BLaER1 (cell line): ENCODE measurements at regions not wholly inside any gene's neighbourhood (a gene's known extent, or its start where the extent isn't known, plus 50 kb on each side); places are given as distances from the start of the nearest gene placed in this dataset.

Source experiments
- H3K27ac ChIP-seq: shearing (Covaris generic); formaldehyde crosslinking; 2 replicates; pipeline ENCODE4 v1.8.1; 2022
- H3K27me3 ChIP-seq: shearing (Covaris generic); formaldehyde crosslinking; 2 replicates; pipeline ENCODE4 v1.8.1; 2022
- H3K36me3 ChIP-seq: shearing (Covaris generic); formaldehyde crosslinking; 2 replicates; pipeline ENCODE4 v1.8.1; 2022
- H3K4me1 ChIP-seq: shearing (Covaris generic); formaldehyde crosslinking; 2 replicates; pipeline ENCODE4 v1.8.1; 2022
- H3K4me2 ChIP-seq: shearing (Covaris generic); formaldehyde crosslinking; 2 replicates; pipeline ENCODE4 v1.8.1; 2022
- H3K4me3 ChIP-seq: shearing (Covaris generic); formaldehyde crosslinking; 2 replicates; pipeline ENCODE4 v1.8.1; 2022
- H3K9ac ChIP-seq: shearing (Covaris generic); formaldehyde crosslinking; 2 replicates; pipeline ENCODE4 v1.8.1; 2022
- H3K9me3 ChIP-seq: shearing (Covaris generic); formaldehyde crosslinking; 2 replicates; pipeline ENCODE4 v1.8.1; 2022
- H4K20me1 ChIP-seq: shearing (Covaris generic); formaldehyde crosslinking; 2 replicates; pipeline ENCODE4 v1.8.1; 2022
- Cebpa-rat ChIP-seq: shearing (Covaris generic); IDR thresholded peaks from 2 replicates; pipeline ENCODE4 v1.8.1; 2022

DNA sequence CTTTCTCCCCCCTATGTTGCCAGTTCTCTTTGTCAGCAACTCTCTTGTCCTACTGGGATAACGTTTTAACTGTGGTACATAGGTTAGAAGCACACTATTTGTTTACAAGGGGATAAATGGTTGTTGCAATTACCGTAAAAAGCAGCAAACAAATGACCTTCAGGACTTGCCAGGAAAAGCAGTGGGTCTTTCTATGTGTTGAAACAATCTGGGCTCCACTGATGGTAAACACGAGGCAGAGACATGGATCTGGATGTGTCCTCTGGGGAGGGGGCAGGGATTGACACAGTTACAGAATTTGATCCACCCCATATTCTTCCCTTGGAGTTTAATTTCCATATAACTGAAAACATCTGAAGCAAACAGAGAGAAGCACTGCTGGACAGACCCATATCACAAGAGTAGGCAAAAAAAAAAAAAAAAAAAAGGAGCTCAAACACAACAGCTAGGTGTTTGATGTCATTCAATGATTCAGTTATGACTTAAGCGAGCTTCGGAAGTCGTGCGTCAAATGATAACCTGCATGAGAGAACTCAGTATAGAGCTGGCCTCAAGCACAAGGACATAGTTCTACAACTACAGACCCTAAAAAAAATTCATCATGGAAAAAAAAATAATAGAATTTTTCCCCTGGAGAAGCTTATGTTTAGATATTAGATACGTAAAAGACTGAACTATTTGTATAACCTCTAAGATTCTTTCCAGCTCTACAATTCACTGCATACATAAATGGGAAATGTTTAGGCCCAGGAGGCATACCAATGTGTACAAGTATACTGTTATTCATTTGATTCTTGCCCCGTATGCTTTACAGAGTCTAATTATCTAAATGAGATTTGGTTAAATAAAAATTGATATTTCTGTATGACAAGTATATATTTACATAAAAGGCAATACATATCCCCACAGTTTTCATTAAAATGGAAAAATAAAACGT, 127.7 kb downstream of the ALDH8A1 start:
- peaks cover 21% of the 10 kb centered on the region for H3K9me3 ChIP-seq
- TF ChIP-seq Cebpa-rat: no peak
- H3K4me3 ChIP-seq: no peak overlapping the region
- H3K9ac ChIP-seq: no peak overlapping the region
- H3K27ac ChIP-seq: no peak overlapping the region
- no peaks in the 10 kb centered on the region for H3K36me3 ChIP-seq
- H3K27me3 ChIP-seq: no peaks in the 10 kb centered on the region
- no peaks in the 10 kb centered on the region for H4K20me1 ChIP-seq
- H3K4me2 ChIP-seq: no peak overlapping the region
- no peaks in the 10 kb centered on the region for H3K4me1 ChIP-seq

DNA sequence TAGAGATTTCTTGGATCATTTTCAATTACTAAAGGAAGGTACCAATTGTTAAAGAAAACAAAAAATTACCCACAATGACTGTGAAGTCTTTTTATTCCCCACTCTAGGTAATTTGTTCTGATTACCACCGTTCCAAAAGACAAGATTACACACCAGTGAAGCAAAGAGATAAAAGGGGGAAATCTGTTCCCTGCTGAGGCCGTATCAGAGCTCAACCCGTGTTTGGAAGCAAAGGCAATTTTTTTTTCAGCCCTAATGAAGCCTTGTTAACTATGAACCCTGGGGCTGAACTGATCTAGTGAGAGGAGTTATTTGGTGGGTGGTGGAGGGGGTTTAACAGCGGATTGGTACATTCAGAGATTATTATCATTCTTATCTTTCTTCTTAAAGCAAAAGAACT, 128.5 kb downstream of the ALDH8A1 start:
- no peaks in the 10 kb centered on the region for H3K4me1 ChIP-seq
- peaks cover 18% of the 10 kb centered on the region for H3K9me3 ChIP-seq
- H3K27ac ChIP-seq: no peak overlapping the region
- no peaks in the 10 kb centered on the region for H4K20me1 ChIP-seq
- no peaks in the 10 kb centered on the region for H3K36me3 ChIP-seq
- no peak overlapping the region for H3K4me2 ChIP-seq
- no peak overlapping the region for H3K4me3 ChIP-seq
- no peak overlapping the region for H3K9ac ChIP-seq
- no peaks in the 10 kb centered on the region for H3K27me3 ChIP-seq
- TF ChIP-seq Cebpa-rat: no peak

DNA sequence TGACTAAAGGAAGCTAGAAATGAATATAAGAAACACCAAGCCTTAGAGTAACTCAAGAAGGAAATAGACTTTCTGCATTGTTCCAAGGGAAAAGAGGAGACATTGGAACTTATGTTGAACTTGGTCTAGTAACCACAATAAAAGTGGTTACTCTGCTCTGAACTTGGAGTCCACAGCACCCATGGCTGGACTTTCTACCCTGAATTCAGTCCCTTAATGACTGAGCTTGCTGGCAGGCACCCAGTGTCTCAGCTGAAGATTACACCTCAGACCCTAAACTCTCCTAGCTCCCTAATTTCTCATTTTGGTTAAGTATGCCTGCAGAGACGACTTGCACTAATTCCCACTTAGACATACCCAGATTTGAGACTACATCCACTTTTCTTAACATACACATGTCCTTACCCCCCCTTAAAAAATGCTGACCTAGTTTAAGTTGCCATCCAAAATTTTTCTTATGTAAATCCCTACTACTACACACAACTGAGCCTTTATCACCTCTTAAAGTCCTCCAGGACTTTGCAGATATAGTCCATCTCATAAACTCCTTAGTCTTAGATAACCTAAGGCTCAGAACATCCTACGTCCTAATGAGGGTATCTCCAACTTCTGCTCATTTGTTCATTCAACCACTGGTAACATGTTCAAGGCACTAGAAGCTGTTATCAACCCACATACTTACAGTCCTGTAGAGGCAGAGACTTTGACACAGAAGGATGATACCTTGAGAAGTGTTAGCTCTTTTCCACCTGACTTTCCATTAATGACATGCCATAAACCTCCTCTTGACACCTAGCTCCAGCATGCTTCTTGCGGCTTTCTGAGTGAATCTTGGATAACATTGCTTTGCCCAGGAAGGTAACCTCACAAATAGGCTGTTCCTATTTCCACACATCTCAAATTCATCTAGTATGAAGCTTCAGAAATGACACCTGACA, 129.8 kb downstream of the ALDH8A1 start:
- Histone ChIP-seq H3K4me2 (no peak overlapping the region), H3K4me1 (no peaks in the 10 kb centered on the region)
- TF ChIP-seq Cebpa-rat: no peak

DNA sequence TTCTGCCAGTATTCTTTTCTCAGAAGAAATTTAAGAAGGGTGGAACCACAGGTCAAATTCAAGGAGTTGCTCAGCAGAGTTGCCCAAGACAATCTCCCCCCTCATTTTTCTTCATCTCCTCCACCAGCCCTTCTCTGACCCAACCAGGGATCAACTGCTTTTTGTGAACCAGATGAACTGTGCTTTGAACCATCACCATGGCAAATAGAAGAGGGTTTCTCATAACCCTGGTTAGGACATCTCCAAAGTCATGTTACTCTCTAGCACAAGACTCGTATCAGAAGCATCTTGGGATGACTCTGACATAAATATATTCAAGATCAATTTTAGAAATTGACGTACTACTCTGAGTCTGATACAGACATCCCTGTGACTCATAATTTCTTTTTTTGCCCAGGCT, 130.7 kb downstream of the ALDH8A1 start:
- no peak overlapping the region for H3K27ac ChIP-seq
- no peaks in the 10 kb centered on the region for H4K20me1 ChIP-seq
- TF ChIP-seq Cebpa-rat: no peak
- no peaks in the 10 kb centered on the region for H3K27me3 ChIP-seq
- H3K4me2 ChIP-seq: no peak overlapping the region
- no peak overlapping the region for H3K4me3 ChIP-seq
- H3K9me3 ChIP-seq: no peaks in the 10 kb centered on the region
- no peaks in the 10 kb centered on the region for H3K4me1 ChIP-seq
- no peaks in the 10 kb centered on the region for H3K36me3 ChIP-seq
- no peak overlapping the region for H3K9ac ChIP-seq

More for the DNA sequence above, 129.8 kb downstream of the ALDH8A1 start:
- Histone ChIP-seq H3K4me3 (no peak overlapping the region), H4K20me1 (no peaks in the 10 kb centered on the region), H3K9ac (no peak overlapping the region), H3K27me3 (no peaks in the 10 kb centered on the region), H3K27ac (no peak overlapping the region), H3K36me3 (no peaks in the 10 kb centered on the region), H3K9me3 (peaks cover 5% of the 10 kb centered on the region)

DNA sequence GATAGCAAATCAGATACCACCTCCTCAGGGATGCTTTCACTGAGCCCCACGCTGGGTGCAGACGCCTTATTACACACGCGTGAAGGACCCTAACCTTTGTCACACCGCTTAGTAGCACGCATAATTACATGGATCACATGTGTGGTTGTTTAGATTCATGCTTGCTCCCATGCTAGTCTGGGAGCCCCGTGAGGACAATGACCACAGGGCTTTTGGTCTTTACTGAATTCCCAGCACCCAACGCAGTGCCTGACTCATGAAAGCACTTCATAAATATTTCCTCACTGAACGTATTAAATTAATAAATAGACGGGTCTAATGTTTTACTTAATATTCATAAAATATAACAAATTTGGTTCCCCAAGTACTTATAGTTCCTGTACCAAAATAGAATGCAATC, 132.5 kb downstream of the ALDH8A1 start:
- Histone ChIP-seq H3K9me3 (no peaks in the 10 kb centered on the region), H3K4me2 (no peak overlapping the region), H4K20me1 (no peaks in the 10 kb centered on the region), H3K4me3 (no peak overlapping the region), H3K36me3 (no peaks in the 10 kb centered on the region), H3K27ac (no peak overlapping the region), H3K27me3 (no peaks in the 10 kb centered on the region), H3K4me1 (no peaks in the 10 kb centered on the region), H3K9ac (no peak overlapping the region)
- no peak for TF ChIP-seq Cebpa-rat

DNA sequence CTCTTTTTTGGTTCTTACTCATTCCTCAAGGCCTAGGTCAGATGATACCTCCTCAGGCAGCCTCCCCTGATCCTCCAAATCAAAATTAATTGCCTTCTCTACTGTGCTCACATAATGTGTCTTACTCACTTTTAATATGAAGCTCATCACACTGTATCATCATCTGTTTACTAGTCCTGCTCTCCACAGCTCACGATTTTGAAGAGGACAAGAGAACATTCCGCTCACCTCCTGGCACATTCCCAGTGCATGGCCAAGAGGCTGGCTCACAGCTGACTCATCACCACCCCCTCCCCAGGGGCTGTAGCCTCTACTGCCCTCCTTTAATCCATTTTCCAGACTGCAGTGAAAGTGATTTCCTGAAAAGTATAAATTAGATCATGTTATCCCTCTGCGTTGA, 133.1 kb downstream of the ALDH8A1 start:
- no peaks in the 10 kb centered on the region for H3K36me3 ChIP-seq
- H3K27me3 ChIP-seq: no peaks in the 10 kb centered on the region
- H4K20me1 ChIP-seq: no peaks in the 10 kb centered on the region
- H3K9me3 ChIP-seq: no peaks in the 10 kb centered on the region
- H3K9ac ChIP-seq: no peak overlapping the region
- no peak overlapping the region for H3K4me2 ChIP-seq
- H3K4me1 ChIP-seq: no peaks in the 10 kb centered on the region
- no peak for TF ChIP-seq Cebpa-rat
- no peak overlapping the region for H3K27ac ChIP-seq
- H3K4me3 ChIP-seq: no peak overlapping the region

DNA sequence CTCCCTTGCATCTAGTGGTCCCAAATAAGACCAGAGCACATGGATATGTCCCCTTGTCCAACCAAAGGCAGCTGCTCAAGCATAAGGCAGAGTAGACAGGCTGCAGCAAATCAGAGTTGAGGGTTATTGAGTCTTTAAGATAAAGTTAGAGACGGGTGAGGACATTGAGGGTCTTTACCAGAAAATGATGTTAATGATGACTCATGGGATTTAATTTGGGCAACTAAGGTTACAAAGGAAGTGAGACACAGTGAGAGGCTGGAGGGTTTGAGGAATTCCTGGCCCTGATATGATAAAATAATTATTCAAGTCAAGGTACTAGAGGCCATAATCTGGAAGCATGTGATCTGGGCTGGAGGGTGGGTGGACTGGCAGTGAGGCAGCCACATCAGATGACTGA, 133.6 kb downstream of the ALDH8A1 start:
- Histone ChIP-seq H3K4me2 (no peak overlapping the region), H3K4me3 (no peak overlapping the region), H3K36me3 (no peaks in the 10 kb centered on the region), H3K27me3 (no peaks in the 10 kb centered on the region), H3K27ac (no peak overlapping the region), H3K9ac (no peak overlapping the region), H3K9me3 (no peaks in the 10 kb centered on the region), H3K4me1 (no peaks in the 10 kb centered on the region), H4K20me1 (no peaks in the 10 kb centered on the region)
- TF ChIP-seq Cebpa-rat: no peak

DNA sequence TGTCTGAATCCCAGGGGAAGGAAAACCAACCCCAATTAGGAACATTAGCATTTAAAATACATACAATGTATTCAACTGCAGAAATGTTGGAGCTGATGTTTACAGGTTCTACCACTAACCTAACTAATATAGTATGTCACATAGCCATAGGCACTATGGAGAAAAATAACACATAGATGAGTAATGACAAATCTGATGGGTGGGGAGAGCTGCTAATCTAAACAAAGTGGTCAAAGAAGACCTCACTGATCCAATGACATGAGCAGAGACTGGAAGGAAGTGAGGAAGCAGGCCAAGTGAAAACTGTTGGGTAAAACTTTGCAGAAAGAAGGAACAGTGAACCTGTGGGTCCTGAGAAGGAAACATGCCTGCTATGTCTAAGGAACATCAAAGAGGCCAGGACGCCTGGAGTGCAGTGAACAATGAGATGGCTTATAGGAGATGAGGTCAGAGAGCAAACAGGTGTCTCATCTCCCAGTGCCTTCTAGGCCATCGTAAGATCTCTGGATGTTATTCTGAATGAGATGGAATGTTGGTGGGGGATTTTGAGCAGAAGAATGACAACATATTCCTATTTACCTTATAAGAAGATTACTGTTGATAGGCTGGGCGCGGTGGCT, 135.7 kb downstream of the ALDH8A1 start:
- Histone ChIP-seq H3K4me3 (no peak overlapping the region), H3K27me3 (no peaks in the 10 kb centered on the region), H3K36me3 (no peaks in the 10 kb centered on the region), H3K9ac (no peak overlapping the region), H3K9me3 (no peaks in the 10 kb centered on the region), H3K4me1 (no peaks in the 10 kb centered on the region), H3K4me2 (no peak overlapping the region), H4K20me1 (no peaks in the 10 kb centered on the region), H3K27ac (no peak overlapping the region)
- no peak for TF ChIP-seq Cebpa-rat

DNA sequence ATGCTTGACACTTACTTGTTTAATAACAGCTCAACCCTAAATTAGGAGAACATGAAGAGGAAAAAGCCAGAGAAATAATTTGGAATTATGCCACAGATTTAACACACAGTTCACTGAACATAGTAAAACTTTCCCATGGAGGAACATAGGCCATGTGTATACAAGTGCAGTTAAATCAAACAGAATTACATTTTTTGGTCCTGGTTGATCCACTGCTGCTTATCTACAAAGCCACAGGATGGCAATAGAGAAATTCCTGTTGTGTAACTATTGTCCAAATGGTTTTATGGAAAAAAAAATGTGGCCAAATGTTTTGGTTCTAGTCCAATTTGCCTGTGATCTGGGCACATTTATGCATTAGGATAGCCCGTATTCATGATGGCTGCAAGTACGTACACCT, 136.8 kb downstream of the ALDH8A1 start:
- Histone ChIP-seq H3K36me3 (no peaks in the 10 kb centered on the region), H3K4me1 (no peaks in the 10 kb centered on the region), H3K4me3 (no peak overlapping the region), H3K4me2 (no peak overlapping the region), H3K27me3 (no peaks in the 10 kb centered on the region), H4K20me1 (no peaks in the 10 kb centered on the region), H3K9ac (no peak overlapping the region), H3K9me3 (no peaks in the 10 kb centered on the region), H3K27ac (no peak overlapping the region)
- no peak for TF ChIP-seq Cebpa-rat
